HG03095 (cell line): ENCODE measurements at regions not wholly inside any gene's neighbourhood (a gene's known extent, or its start where the extent isn't known, plus 50 kb on each side); places are given as distances from the start of the nearest gene placed in this dataset.
"Not testable (repeated sequence)": the region's sequence is repeated elsewhere in the genome, so short reads cannot be mapped to it uniquely, and the experiment has no call there.

Source experiments
- ATAC-seq: cut with Tn5 transposase; IDR thresholded peaks from one replicate; pipeline ENCODE4 v1.9.1; 2021; ENCODE audit warnings: moderate library complexity; ENCODE audit not compliant: unreplicated experiment

GRCh38 chr3:4069796-4070195 is 233.4 kb upstream of the SETMAR start:
- no peak for ATAC-seq

DNA sequence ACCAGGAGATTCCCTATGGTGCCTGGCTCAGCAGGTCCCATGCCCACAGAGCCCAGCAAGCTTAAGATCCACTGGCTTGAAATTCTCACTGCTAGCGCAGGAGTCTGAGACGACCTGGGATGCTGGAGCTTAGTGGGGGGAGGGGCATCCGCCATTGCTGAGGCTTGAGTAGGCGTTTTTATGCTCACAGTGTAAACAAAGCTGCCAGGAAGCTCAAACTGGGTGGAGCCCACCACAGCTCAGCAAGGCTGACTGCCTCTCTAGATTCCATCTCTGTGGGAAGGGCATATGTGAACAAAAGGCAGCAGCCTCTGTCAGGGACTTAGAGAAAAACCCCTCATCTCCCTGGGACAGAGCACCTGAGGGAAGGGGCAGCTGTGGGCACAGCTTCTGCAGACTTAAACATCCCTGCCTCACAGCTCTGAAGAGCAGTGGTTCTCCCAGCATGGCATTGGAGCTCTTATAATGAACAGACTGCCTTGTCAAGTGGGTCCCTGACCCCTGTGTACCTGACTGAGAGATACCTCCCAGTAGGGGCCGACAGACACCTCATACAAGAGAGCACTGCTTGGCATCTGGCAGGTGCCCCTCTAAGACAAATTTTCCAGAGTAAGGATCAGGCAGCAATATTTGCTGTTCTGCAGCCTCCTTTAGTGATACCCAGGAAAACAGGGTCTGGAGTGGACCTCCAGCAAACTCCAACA is 231.5 kb upstream of the SETMAR start:
- ATAC-seq: no peak

- not testable (repeated sequence) for ATAC-seq
Observed at GRCh38 chr3:4077278-4077677, 225.9 kb upstream of the SETMAR start.

- no peak for ATAC-seq
Observed at GRCh38 chr3:4077950-4078349, 225.2 kb upstream of the SETMAR start.

- no peak for ATAC-seq
Observed at GRCh38 chr3:4078903-4079302, 224.3 kb upstream of the SETMAR start.

- no peak for ATAC-seq
Observed at GRCh38 chr3:4079339-4080195, 223.6 kb upstream of the SETMAR start.

GRCh38 chr3:4083225-4084015 is 219.7 kb upstream of the SETMAR start:
- ATAC-seq: no peak

- ATAC-seq: no peak
Observed at GRCh38 chr3:4084271-4084670, 218.9 kb upstream of the SETMAR start.

DNA sequence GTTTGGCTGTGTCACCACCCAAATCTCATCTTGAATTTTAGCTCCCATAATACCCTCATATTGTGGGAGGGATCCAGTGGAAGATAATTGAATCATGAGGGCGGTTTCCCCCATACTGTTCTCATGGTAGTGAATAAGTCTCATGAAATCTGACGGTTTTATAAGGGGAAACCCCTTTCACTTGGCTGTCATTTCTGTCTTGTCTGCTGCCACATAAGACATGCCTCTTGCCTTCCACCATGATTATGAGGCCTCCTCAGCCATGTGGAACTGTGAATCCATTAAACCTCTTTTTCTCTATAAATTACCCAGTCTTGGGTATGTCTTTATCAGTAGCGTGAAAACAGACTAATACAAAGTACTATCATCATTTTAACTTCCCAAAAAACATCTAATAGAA is 216.5 kb upstream of the SETMAR start:
- not testable (repeated sequence) for ATAC-seq

GRCh38 chr3:4091786-4092185 is 211.4 kb upstream of the SETMAR start:
- ATAC-seq: no peak

DNA sequence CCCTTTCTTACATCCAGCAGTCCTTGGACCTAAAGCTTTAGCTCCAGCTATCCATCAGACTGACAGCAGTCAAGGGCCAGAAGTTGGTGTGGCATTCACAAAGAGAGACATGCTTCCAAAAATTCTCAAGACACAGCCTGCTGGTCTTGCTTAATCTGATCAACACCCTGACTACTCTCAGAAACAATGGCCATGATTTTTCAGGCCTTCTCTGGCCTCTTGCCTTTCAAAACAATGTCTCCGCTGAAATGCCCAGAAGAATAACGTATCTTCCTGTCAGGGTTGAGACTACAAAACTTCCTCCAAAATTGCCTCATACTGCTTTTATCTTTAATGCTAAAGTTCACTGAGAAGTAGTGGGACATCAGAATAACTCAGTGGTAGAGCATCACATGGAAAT is 205.4 kb upstream of the SETMAR start:
- ATAC-seq: no peak

DNA sequence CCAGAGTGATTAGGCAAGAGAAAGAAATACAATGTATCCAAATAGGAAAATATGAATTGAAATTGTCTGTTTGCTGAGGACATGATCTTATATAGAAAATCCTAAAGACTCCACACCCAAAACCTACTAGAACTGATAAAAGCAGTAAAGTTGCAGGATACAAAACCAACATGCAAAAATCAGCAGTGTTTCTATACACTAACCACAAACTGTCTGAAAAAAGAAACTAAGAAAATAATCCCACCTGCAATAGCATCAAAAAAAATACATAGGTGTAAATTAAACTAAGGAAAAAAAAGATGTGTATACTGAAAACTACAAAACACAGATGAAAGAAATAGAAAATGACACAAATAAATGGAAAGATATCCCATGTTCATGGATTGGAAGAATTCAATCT is 203.6 kb upstream of the SETMAR start:
- no peak for ATAC-seq

DNA sequence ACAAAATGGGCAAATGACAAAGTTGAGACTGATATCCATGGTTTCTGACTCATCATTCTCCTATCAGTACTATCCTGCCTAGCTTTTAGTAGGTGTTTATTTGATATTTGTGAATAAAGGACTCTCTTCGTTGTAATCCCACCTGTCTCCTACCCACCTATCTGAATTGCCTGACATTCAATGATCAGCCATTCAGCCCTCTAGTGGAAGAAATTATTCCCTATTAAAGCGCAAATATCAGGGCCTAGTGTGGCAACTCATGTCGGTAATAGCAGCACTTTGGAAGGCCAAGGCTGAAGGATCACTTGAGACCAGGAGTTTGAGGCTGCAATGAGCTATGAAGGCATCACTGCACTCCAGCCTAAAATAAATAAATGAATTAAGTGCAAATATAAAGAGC is 195.7 kb upstream of the SETMAR start:
- ATAC-seq: no peak

DNA sequence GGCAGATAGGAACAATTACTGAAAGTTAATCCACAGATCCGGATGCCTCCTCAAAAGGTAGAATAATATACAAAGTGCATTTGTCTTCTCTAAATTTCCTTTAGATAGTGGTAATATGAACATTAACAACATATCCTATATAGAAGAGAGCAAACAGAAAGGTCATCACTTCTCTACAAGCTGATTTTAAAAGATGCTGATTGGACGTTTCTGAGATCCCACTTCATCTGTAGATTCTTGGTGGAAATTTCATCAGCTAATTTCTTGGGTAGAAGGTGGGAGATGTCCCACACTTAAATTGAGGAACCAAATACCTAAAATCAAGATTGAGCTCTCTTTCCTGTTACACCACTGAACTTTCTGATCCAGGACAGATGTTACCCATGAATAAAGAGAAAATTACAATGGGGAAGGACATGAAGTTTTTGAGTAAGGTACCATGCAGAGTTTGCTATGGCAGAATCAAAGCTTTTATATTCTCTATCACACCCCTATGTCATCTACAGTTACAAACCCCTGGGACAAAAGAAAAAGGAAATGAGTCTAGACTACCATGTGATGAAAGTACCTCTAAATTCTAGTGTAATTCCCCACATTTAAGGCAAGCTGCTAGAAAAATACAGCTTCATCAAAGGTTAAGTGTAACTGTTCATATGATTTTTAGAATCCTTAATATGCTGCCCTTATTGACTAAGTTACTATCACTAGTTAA is 189.2 kb upstream of the SETMAR start:
- ATAC-seq: no peak

- ATAC-seq: no peak
Observed at GRCh38 chr3:4119119-4119518, 184.1 kb upstream of the SETMAR start.

DNA sequence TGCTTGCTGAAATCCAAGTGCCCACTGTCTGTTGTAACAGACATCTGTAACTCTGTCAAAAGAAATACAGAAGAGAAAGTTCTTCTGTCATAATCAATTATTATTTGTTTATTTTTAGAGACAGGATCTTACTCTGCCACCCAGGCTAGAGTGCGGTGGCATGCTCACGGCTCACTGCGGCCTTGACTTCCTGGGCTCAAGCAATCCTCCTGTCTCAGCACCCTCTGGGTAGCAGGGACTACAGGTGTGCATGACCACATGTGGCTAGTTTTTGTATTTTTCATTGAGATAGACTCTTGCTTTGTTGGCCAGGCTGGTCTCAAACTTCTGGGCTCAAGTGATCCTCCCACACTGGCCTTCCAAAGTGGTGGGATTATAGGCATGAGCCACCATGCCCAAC is 177.6 kb upstream of the SETMAR start:
- no peak for ATAC-seq

- no peak for ATAC-seq
Observed at GRCh38 chr3:4138150-4138785, 164.9 kb upstream of the SETMAR start.

GRCh38 chr3:4138786-4139431 is 164.3 kb upstream of the SETMAR start:
- ATAC-seq: no peak

DNA sequence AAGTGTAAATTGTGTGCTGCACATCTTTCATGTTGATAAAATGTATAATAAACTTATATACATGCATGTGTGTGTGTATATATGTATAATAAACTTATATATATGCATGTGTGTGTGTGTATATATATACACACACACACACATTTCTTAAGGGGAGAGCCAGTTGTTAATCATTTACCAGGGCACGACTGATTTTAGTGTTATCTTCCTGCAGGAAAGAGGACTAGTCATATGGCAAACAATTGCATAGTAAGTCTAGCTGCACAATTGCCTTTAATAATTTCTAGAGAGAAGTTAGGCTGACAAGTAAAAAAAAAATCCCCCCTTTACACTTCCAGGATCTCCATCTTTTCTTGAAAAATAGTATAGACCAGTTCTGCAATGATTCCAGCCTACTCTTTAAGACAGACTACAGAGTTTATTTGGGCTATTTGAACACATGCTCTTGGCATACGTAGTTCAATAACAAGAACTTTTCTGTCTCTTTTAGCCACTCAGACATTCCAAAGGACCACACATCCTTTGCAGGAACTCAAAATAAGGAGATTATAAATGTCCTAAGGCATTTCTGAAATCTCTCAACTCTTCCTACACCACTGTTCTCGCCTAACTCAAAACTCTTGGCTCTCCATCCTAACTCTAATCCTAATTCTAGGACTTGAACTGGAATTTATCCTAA is 163.6 kb upstream of the SETMAR start:
- no peak for ATAC-seq
